Duodenal mucosa (tissue), 2 donors: ENCODE measurements at regions not wholly inside any gene's neighbourhood (a gene's known extent, or its start where the extent isn't known, plus 50 kb on each side); places are given as distances from the start of the nearest gene placed in this dataset.

Experiments used
- H3K27ac ChIP-seq: one replicate; pipeline ENCODE4 v1.7.0; 2013; ENCODE audit warnings: low read depth, low read length
- H3K27me3 ChIP-seq, 2 donors: one replicate each; pipeline ENCODE4 v1.7.0; 2013; ENCODE audit warnings: low read length in 2 of 2, control low read depth in 1 of 2; ENCODE audit not compliant: insufficient read depth in 2 of 2, control insufficient read depth in 1 of 2
- H3K36me3 ChIP-seq, 2 donors: one replicate each; pipeline ENCODE4 v1.7.0; 2013; ENCODE audit warnings: low read length in 2 of 2, control low read depth in 1 of 2; ENCODE audit not compliant: insufficient read depth in 2 of 2, control insufficient read depth in 1 of 2
- H3K4me1 ChIP-seq, 2 donors: one replicate each; pipeline ENCODE4 v1.7.0; 2013; ENCODE audit warnings: low read length in 2 of 2, control low read depth in 1 of 2; ENCODE audit not compliant: insufficient read depth in 2 of 2, control insufficient read depth in 1 of 2
- H3K4me3 ChIP-seq, 2 donors: one replicate each; pipeline ENCODE4 v1.7.0; 2013; ENCODE audit warnings: low read length in 2 of 2, low read depth in 1 of 2
- H3K9ac ChIP-seq, 2 donors: one replicate each; pipeline ENCODE4 v1.7.0; 2013; ENCODE audit warnings: low read length in 2 of 2, low read depth in 1 of 2
- H3K9me3 ChIP-seq, 2 donors: one replicate each; pipeline ENCODE4 v1.7.0; 2013; ENCODE audit warnings: low read length in 2 of 2, control low read depth in 1 of 2; ENCODE audit not compliant: control insufficient read depth in 1 of 2

GRCh38 chr1:83619170-83619896 lies 379.6 kb downstream of the TTLL7 start:
- H3K27me3 ChIP-seq = no peaks in the 10 kb centered on the region
- H3K9ac ChIP-seq = no peak overlapping the region
- no peaks in the 10 kb centered on the region for H3K36me3 ChIP-seq
- H3K4me3 ChIP-seq = no peak overlapping the region
- no peak overlapping the region for H3K27ac ChIP-seq
- no peaks in the 10 kb centered on the region for H3K4me1 ChIP-seq
- H3K9me3 ChIP-seq = peaks cover 0 to 2% of the 10 kb centered on the region in 2 donors

- Histone ChIP-seq H3K4me3 (no peak overlapping the region), H3K4me1 (no peaks in the 10 kb centered on the region), H3K27ac (no peak overlapping the region), H3K9ac (no peak overlapping the region), H3K36me3 (no peaks in the 10 kb centered on the region), H3K9me3 (peaks cover 0 to 2% of the 10 kb centered on the region in 2 donors), H3K27me3 (no peaks in the 10 kb centered on the region)
These were observed 381.0 kb downstream of the TTLL7 start for GRCh38 chr1:83617883-83618282.

- H3K27ac ChIP-seq = no peak overlapping the region
- H3K4me3 ChIP-seq = no peak overlapping the region
- no peaks in the 10 kb centered on the region for H3K27me3 ChIP-seq
- H3K9me3 ChIP-seq = no peaks in the 10 kb centered on the region
- H3K36me3 ChIP-seq = no peaks in the 10 kb centered on the region
- H3K4me1 ChIP-seq = no peaks in the 10 kb centered on the region
- H3K9ac ChIP-seq = no peak overlapping the region
These were observed 383.6 kb downstream of the TTLL7 start for GRCh38 chr1:83615370-83615769.

- Histone ChIP-seq H3K36me3 (no peaks in the 10 kb centered on the region), H3K27ac (no peak overlapping the region), H3K4me1 (no peaks in the 10 kb centered on the region), H3K27me3 (no peaks in the 10 kb centered on the region), H3K9me3 (no peaks in the 10 kb centered on the region), H3K9ac (no peak overlapping the region), H3K4me3 (no peak overlapping the region)
These were observed 392.4 kb downstream of the TTLL7 start for GRCh38 chr1:83606416-83606955.

- Histone ChIP-seq H3K4me1 (no peaks in the 10 kb centered on the region), H3K9ac (no peak overlapping the region), H3K9me3 (peaks cover 4 to 5% of the 10 kb centered on the region in 2 donors), H3K27ac (no peak overlapping the region), H3K27me3 (no peaks in the 10 kb centered on the region), H3K36me3 (no peaks in the 10 kb centered on the region), H3K4me3 (no peak overlapping the region)
These were observed 402.6 kb downstream of the TTLL7 start for GRCh38 chr1:83596331-83596730.

DNA sequence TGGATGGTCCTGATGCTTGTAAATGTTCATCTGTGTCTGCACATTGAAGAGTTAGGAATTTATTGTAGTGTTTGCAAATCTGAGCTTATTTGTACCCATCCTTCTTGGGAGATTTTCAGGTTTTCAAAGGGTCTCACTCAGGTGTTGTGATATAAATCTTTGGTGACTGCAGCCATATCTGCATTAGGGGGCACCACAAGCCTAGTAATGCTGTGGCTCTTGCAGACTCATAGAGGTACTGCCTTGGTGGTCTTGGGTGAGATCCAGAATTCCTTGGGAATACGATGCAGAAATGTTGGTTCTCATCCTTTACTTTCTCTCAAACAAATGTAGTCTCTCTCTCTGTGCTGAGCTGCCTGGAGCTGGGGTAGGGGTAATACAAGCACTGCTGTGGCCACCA lies 405.9 kb downstream of the TTLL7 start:
- H3K36me3 ChIP-seq = no peaks in the 10 kb centered on the region

GRCh38 chr1:83588140-83588539 lies 410.8 kb downstream of the TTLL7 start:
- Histone ChIP-seq H3K9me3 (no peaks in the 10 kb centered on the region), H3K36me3 (no peaks in the 10 kb centered on the region), H3K4me3 (no peak overlapping the region), H3K27me3 (no peaks in the 10 kb centered on the region), H3K4me1 (no peaks in the 10 kb centered on the region), H3K27ac (no peak overlapping the region), H3K9ac (no peak overlapping the region)

More for the DNA sequence above, 405.9 kb downstream of the TTLL7 start:
- no peaks in the 10 kb centered on the region for H3K4me1 ChIP-seq
- no peak overlapping the region for H3K27ac ChIP-seq
- H3K9ac ChIP-seq = no peak overlapping the region
- no peak overlapping the region for H3K4me3 ChIP-seq
- no peaks in the 10 kb centered on the region for H3K27me3 ChIP-seq
- no peaks in the 10 kb centered on the region for H3K9me3 ChIP-seq

DNA sequence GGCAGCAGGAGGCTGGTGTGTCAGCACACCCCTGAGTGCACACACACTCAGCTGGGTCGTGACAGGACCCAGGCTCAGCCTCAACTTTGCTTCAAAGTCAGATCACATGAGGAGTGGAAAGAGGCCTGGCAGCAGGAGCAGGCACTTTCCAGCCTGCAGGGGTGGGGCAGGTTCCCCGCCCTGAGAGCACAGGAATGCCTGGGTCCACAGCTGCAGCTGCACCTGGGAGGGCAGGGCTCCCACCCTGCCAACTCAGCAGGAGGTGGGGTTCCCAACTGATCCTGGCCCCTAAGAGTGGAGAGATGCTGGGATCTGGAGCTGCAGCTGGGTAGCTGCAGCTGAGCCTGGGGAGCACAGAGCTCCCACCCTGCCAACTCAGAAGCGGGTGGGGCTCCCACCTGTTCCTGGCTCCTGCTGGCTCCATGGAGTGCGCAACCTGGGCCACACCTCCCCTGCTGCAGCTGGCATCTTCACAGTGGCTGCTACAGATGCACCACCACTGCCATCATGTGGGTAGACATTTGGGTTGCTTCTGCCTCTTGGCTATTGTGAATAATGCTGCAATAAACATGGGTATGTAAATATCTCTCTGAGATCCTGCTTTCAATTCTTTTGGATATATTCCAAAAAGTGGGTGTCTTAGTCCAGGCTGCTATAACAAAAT lies 415.4 kb downstream of the TTLL7 start:
- H3K27ac ChIP-seq = no peak overlapping the region
- H3K9me3 ChIP-seq = no peaks in the 10 kb centered on the region
- no peaks in the 10 kb centered on the region for H3K27me3 ChIP-seq
- no peaks in the 10 kb centered on the region for H3K4me1 ChIP-seq
- no peak overlapping the region for H3K4me3 ChIP-seq
- H3K9ac ChIP-seq = no peak overlapping the region
- H3K36me3 ChIP-seq = no peaks in the 10 kb centered on the region

DNA sequence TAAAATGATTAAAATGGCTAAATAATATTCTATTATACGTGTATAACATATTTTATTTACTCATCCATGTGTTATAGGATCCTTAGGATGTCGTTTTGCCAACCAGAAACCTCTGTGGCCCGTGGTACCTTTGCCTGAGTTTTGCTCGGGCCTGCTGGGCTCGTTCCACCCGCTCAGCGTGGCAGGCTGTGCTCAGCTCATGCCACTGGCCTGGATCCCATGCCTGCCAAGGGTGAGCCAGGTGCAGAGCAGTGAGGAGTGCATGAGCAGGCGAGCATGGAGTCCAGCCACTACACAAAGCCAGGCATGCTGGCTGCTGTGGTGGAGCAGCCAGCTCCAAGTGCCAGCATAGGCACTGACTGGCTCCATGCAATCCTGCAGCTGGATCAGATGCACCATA lies 417.2 kb downstream of the TTLL7 start:
- H3K9ac ChIP-seq = no peak overlapping the region
- H3K9me3 ChIP-seq = no peaks in the 10 kb centered on the region
- H3K4me1 ChIP-seq = no peaks in the 10 kb centered on the region
- no peaks in the 10 kb centered on the region for H3K27me3 ChIP-seq
- no peak overlapping the region for H3K4me3 ChIP-seq
- H3K27ac ChIP-seq = no peak overlapping the region
- no peaks in the 10 kb centered on the region for H3K36me3 ChIP-seq

DNA sequence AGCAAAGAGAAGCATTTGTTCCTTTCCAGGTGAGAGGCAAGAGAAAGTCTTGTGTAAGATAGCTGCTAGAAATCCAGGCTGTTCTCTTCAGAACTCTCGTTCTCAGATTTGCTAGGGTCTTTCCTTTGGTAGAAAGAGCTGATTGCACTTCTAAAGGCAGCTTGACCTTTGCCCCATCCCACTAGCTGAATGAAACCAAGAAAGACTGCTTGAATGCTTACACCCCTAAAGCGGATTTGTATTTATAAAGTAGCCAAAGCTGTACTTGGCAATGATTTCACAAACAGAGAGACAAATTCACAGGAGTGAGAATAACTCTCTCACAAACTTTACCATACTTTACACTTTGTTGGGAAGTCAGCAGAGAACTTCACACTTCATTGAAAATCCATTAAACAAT lies 424.1 kb downstream of the TTLL7 start:
- H3K9me3 ChIP-seq = no peaks in the 10 kb centered on the region
- H3K27ac ChIP-seq = no peak overlapping the region
- H3K9ac ChIP-seq = no peak overlapping the region
- H3K36me3 ChIP-seq = no peaks in the 10 kb centered on the region
- H3K4me3 ChIP-seq = no peak overlapping the region
- H3K4me1 ChIP-seq = no peaks in the 10 kb centered on the region
- no peaks in the 10 kb centered on the region for H3K27me3 ChIP-seq
